Left ventricle myocardium superior (tissue), 1 donor: ENCODE measurements at regions not wholly inside any gene's neighbourhood (a gene's known extent, or its start where the extent isn't known, plus 50 kb on each side); places are given as distances from the start of the nearest gene placed in this dataset.

Source experiments
- ATAC-seq: fragments of 200-7000 bp; cut with Tn5 transposase; one replicate; pipeline ENCODE4 v1.9.1; 2020; ENCODE audit warnings: mild to moderate bottlenecking, moderate library complexity
- DNase-seq: peaks from one replicate; pipeline ENCODE4 v3.0.0-alpha.2; 2020
- intact Hi-C: fragments of 100-400 bp; cut with micrococcal nuclease; formaldehyde crosslinking; loops from one replicate; pipeline ENCODE4 v1.11.0; 2022
- donor health status: DM: no; HTN: yes; CAD: no; lungs with severe emphysema.

GRCh38 chr22:48380016-48380665, 1447.5 kb downstream of the BRD1 start:
- DNase-seq (no peak), ATAC-seq (no peak)
- intact Hi-C loops, result no loop called here

- no peak for ATAC-seq
- no peak for DNase-seq
- intact Hi-C loops, result no loop called here
These were observed 1448.3 kb downstream of the BRD1 start for GRCh38 chr22:48379371-48379770.

- intact Hi-C loops, result no loop called here
- no peak for ATAC-seq
- no peak for DNase-seq
These were observed 1449.0 kb downstream of the BRD1 start for GRCh38 chr22:48378673-48379072.

GRCh38 chr22:48376936-48377712, 1450.5 kb downstream of the BRD1 start:
- intact Hi-C loops, result no loop called here
- no peak for ATAC-seq
- no peak for DNase-seq

- intact Hi-C loops, result no loop called here
These were observed 1451.2 kb downstream of the BRD1 start for GRCh38 chr22:48376428-48376827.

GRCh38 chr22:48373626-48374173, 1454.0 kb downstream of the BRD1 start:
- DNase-seq (no peak), ATAC-seq (no peak)
- intact Hi-C loops, result no loop called here

More at GRCh38 chr22:48376428-48376827, 1451.2 kb downstream of the BRD1 start:
- ATAC-seq, result no peak
- no peak for DNase-seq

- ATAC-seq (no peak), DNase-seq (no peak)
- intact Hi-C loops, result no loop called here
These were observed 1455.3 kb downstream of the BRD1 start for GRCh38 chr22:48372390-48372789.

GRCh38 chr22:48371391-48371790, 1456.3 kb downstream of the BRD1 start:
- intact Hi-C loops, result no loop called here
- ATAC-seq (no peak), DNase-seq (no peak)

- no peak for ATAC-seq
- intact Hi-C loops, result no loop called here
These were observed 1457.0 kb downstream of the BRD1 start for GRCh38 chr22:48370508-48371325.

GRCh38 chr22:48369789-48370507, 1457.7 kb downstream of the BRD1 start:
- intact Hi-C loops, result no loop called here
- ATAC-seq (no peak), DNase-seq (no peak)

More at GRCh38 chr22:48370508-48371325, 1457.0 kb downstream of the BRD1 start:
- no peak for DNase-seq

GRCh38 chr22:48368975-48369525, 1458.6 kb downstream of the BRD1 start:
- ATAC-seq (no peak), DNase-seq (no peak)
- intact Hi-C loops, result no loop called here

GRCh38 chr22:48367731-48368130, 1459.9 kb downstream of the BRD1 start:
- no peak for ATAC-seq
- no peak for DNase-seq
- intact Hi-C loops, result no loop called here

GRCh38 chr22:48366591-48366990, 1461.1 kb downstream of the BRD1 start:
- DNase-seq, result no peak
- intact Hi-C loops, result no loop called here
- ATAC-seq, result no peak

GRCh38 chr22:48366056-48366455, 1461.6 kb downstream of the BRD1 start:
- no peak for ATAC-seq
- intact Hi-C loops, result no loop called here
- DNase-seq, result no peak

GRCh38 chr22:48365386-48365785, 1462.3 kb downstream of the BRD1 start:
- ATAC-seq (no peak), DNase-seq (no peak)
- intact Hi-C loops, result no loop called here

GRCh38 chr22:48362721-48363404, 1464.8 kb downstream of the BRD1 start:
- intact Hi-C loops, result no loop called here
- no peak for DNase-seq
- no peak for ATAC-seq

GRCh38 chr22:48361099-48361639, 1466.5 kb downstream of the BRD1 start:
- intact Hi-C loops, result no loop called here
- no peak for ATAC-seq
- DNase-seq, result no peak

GRCh38 chr22:48359613-48359965, 1468.1 kb downstream of the BRD1 start:
- DNase-seq, result peak; percentile 5
- intact Hi-C loops, result no loop called here
- no peak for ATAC-seq
